ENCODE measurements at regions not wholly inside any gene's neighbourhood (a gene's known extent, or its start where the extent isn't known, plus 50 kb on each side); places are given as distances from the start of the nearest gene placed in this dataset.

GRCh38 chr5:54717459-54717858, 199.9 kb downstream of the SNX18 start:
- DNase-seq (ENCODE audit: low spot score), result no peak

GRCh38 chr5:54713923-54714581, 196.5 kb downstream of the SNX18 start:
- DNase-seq (ENCODE audit: low spot score), result no peak

GRCh38 chr5:54709096-54709495, 191.5 kb downstream of the SNX18 start:
- no peak for DNase-seq (ENCODE audit: low spot score)

GRCh38 chr5:54707841-54708240, 190.3 kb downstream of the SNX18 start:
- DNase-seq (ENCODE audit: low spot score), result no peak

- no peak for DNase-seq (ENCODE audit: low spot score)
Measured at GRCh38 chr5:54705994-54706653, 188.6 kb downstream of the SNX18 start.

GRCh38 chr5:54704825-54705224, 187.3 kb downstream of the SNX18 start:
- no peak for DNase-seq (ENCODE audit: low spot score)

GRCh38 chr5:54704333-54704732, 186.8 kb downstream of the SNX18 start:
- DNase-seq (ENCODE audit: low spot score), result no peak

GRCh38 chr5:54703565-54704255, 186.2 kb downstream of the SNX18 start:
- DNase-seq (ENCODE audit: low spot score), result no peak

GRCh38 chr5:54703133-54703532, 185.6 kb downstream of the SNX18 start:
- no peak for DNase-seq (ENCODE audit: low spot score)

GRCh38 chr5:54702470-54702869, 184.9 kb downstream of the SNX18 start:
- DNase-seq (ENCODE audit: low spot score), result no peak

- no peak for DNase-seq (ENCODE audit: low spot score)
Measured at GRCh38 chr5:54700986-54701578, 183.5 kb downstream of the SNX18 start.

- DNase-seq (ENCODE audit: low spot score), result no peak
Measured at GRCh38 chr5:54696931-54697330, 179.4 kb downstream of the SNX18 start.

- DNase-seq (ENCODE audit: low spot score), result no peak
Measured at GRCh38 chr5:54696346-54696745, 178.8 kb downstream of the SNX18 start.

GRCh38 chr5:54695198-54695966, 177.8 kb downstream of the SNX18 start:
- no peak for DNase-seq (ENCODE audit: low spot score)

- no peak for DNase-seq (ENCODE audit: low spot score)
Measured at GRCh38 chr5:54693936-54694657, 176.5 kb downstream of the SNX18 start.

GRCh38 chr5:54692631-54693030, 175.1 kb downstream of the SNX18 start:
- no peak for DNase-seq (ENCODE audit: low spot score)

GRCh38 chr5:54691656-54692055, 174.1 kb downstream of the SNX18 start:
- no peak for DNase-seq (ENCODE audit: low spot score)

- DNase-seq (ENCODE audit: low spot score), result no peak
Measured at GRCh38 chr5:54689411-54690251, 172.1 kb downstream of the SNX18 start.

GRCh38 chr5:54680998-54681397, 163.4 kb downstream of the SNX18 start:
- no peak for DNase-seq (ENCODE audit: low spot score)

GRCh38 chr5:54679686-54680085, 162.1 kb downstream of the SNX18 start:
- no peak for DNase-seq (ENCODE audit: low spot score)

- no peak for DNase-seq (ENCODE audit: low spot score)
Measured at GRCh38 chr5:54678737-54679136, 161.2 kb downstream of the SNX18 start.
